Hindlimb muscle (tissue), 1 donor: ENCODE measurements at regions not wholly inside any gene's neighbourhood (a gene's known extent, or its start where the extent isn't known, plus 50 kb on each side); places are given as distances from the start of the nearest gene placed in this dataset.
"Not testable (repeated sequence)": the region's sequence is repeated elsewhere in the genome, so short reads cannot be mapped to it uniquely, and the experiment has no call there.

ENCODE experiments used
- DNase-seq: peaks from one replicate; pipeline ENCODE4 v3.0.0-alpha.2; 2013

- DNase-seq: peak; percentile 90
These were observed 297.4 kb downstream of the QKI start for GRCh38 chr6:163711615-163712565.

GRCh38 chr6:163710532-163711470, 296.3 kb downstream of the QKI start:
- no peak for DNase-seq

GRCh38 chr6:163709693-163710092, 295.2 kb downstream of the QKI start:
- DNase-seq: no peak

- DNase-seq: no peak
These were observed 294.7 kb downstream of the QKI start for GRCh38 chr6:163709255-163709654.

- no peak for DNase-seq
These were observed 293.9 kb downstream of the QKI start for GRCh38 chr6:163708466-163708865.

- no peak for DNase-seq
These were observed 293.2 kb downstream of the QKI start for GRCh38 chr6:163707387-163708355.

- DNase-seq: no peak
These were observed 292.1 kb downstream of the QKI start for GRCh38 chr6:163706500-163707087.

GRCh38 chr6:163705923-163706322, 291.4 kb downstream of the QKI start:
- no peak for DNase-seq

GRCh38 chr6:163702736-163703135, 288.2 kb downstream of the QKI start:
- no peak for DNase-seq

GRCh38 chr6:163701762-163702161, 287.2 kb downstream of the QKI start:
- DNase-seq: no peak

GRCh38 chr6:163698086-163698485, 283.6 kb downstream of the QKI start:
- no peak for DNase-seq

GRCh38 chr6:163696311-163696710, 281.8 kb downstream of the QKI start:
- DNase-seq: not testable (repeated sequence)

- no peak for DNase-seq
These were observed 280.9 kb downstream of the QKI start for GRCh38 chr6:163695414-163695864.

- DNase-seq: no peak
These were observed 280.5 kb downstream of the QKI start for GRCh38 chr6:163694988-163695398.

GRCh38 chr6:163694072-163694471, 279.6 kb downstream of the QKI start:
- DNase-seq: no peak

- DNase-seq: no peak
These were observed 276.5 kb downstream of the QKI start for GRCh38 chr6:163691049-163691448.

- no peak for DNase-seq
These were observed 274.3 kb downstream of the QKI start for GRCh38 chr6:163688739-163689362.

- no peak for DNase-seq
These were observed 272.6 kb downstream of the QKI start for GRCh38 chr6:163687075-163687474.

GRCh38 chr6:163686301-163686700, 271.8 kb downstream of the QKI start:
- no peak for DNase-seq

GRCh38 chr6:163683105-163683622, 268.6 kb downstream of the QKI start:
- DNase-seq: no peak

- no peak for DNase-seq
These were observed 265.2 kb downstream of the QKI start for GRCh38 chr6:163679753-163680152.
